ENCODE measurements at regions not wholly inside any gene's neighbourhood (a gene's known extent, or its start where the extent isn't known, plus 50 kb on each side); places are given as distances from the start of the nearest gene placed in this dataset.

DNA sequence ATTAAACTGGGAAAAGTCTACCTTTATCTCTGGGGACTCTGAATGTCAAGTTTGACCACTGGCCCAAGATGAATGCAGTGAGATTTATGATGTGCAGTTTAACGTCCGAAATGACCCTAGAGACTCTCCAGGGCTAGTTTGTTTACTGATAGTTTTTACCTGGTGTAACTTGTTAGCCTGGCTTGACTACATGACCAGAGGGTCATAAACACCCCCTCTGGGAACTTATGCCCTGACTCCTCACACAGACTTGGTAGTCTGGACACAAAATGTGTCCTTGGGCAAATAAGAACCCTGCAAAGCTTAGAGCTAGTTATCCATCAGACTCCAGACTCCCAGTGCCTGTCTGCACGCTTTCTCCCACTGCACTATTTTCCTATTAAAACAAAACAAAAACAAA lies 606.5 kb downstream of the HACE1 start:
- TF ChIP-seq EP300 (IDR thresholded peaks at IDR 0.05) (no peak), POLR2A (IDR thresholded peaks at IDR 0.05; ENCODE audit: low read depth) (no peak), POLR2AphosphoS5 (IDR thresholded peaks at IDR 0.05) (no peak)
- TF ChIP-seq, protein P1, sequence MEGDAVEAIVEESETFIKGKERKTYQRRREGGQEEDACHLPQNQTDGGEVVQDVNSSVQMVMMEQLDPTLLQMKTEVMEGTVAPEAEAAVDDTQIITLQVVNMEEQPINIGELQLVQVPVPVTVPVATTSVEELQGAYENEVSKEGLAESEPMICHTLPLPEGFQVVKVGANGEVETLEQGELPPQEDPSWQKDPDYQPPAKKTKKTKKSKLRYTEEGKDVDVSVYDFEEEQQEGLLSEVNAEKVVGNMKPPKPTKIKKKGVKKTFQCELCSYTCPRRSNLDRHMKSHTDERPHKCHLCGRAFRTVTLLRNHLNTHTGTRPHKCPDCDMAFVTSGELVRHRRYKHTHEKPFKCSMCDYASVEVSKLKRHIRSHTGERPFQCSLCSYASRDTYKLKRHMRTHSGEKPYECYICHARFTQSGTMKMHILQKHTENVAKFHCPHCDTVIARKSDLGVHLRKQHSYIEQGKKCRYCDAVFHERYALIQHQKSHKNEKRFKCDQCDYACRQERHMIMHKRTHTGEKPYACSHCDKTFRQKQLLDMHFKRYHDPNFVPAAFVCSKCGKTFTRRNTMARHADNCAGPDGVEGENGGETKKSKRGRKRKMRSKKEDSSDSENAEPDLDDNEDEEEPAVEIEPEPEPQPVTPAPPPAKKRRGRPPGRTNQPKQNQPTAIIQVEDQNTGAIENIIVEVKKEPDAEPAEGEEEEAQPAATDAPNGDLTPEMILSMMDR (IDR thresholded peaks at IDR 0.05) = no peak

Data from esophagus muscularis mucosa (tissue), 4 donors.